ENCODE measurements at regions not wholly inside any gene's neighbourhood (a gene's known extent, or its start where the extent isn't known, plus 50 kb on each side); places are given as distances from the start of the nearest gene placed in this dataset.

GRCh38 chr18:77870199-77870598, 620.6 kb downstream of the GALR1 start:
- intact Hi-C loops (cut with DNase I; ENCODE audit: low total_unique reads) = no loop called here
- no peak for DNase-seq (ENCODE audit: low spot score in 2 of 2)
- no peak overlapping the region for H3K4me3 ChIP-seq (ENCODE audit: low read depth, poor library complexity, severe bottlenecking)
- 65 to 71% methylated on average over 10 of the region's 10 CpGs for WGBS, 2 donors
- TF ChIP-seq CTCF (IDR thresholded peaks at IDR 0.05) (no peak), POLR2A (IDR thresholded peaks at IDR 0.05) (no peak)

- DNase-seq (ENCODE audit: low spot score in 2 of 2) = no peak
- WGBS, 2 donors = 84 to 87% methylated on average over 9 to 10 of the region's 10 CpGs
- intact Hi-C loops (cut with DNase I; ENCODE audit: low total_unique reads) = no loop called here
- TF ChIP-seq CTCF (IDR thresholded peaks at IDR 0.05) (no peak), POLR2A (IDR thresholded peaks at IDR 0.05) (no peak)
- H3K4me3 ChIP-seq (ENCODE audit: low read depth, poor library complexity, severe bottlenecking) = no peak overlapping the region
These were observed 621.2 kb downstream of the GALR1 start for GRCh38 chr18:77870894-77871293.

- intact Hi-C loops (cut with DNase I; ENCODE audit: low total_unique reads) = no loop called here
- no peak overlapping the region for H3K4me3 ChIP-seq (ENCODE audit: low read depth, poor library complexity, severe bottlenecking)
- TF ChIP-seq CTCF (IDR thresholded peaks at IDR 0.05) = no peak
- TF ChIP-seq POLR2A (IDR thresholded peaks at IDR 0.05) = no peak
- no peak for DNase-seq (ENCODE audit: low spot score in 2 of 2)
- WGBS, 2 donors = 89 to 91% methylated on average over 8 of the region's 8 CpGs
These were observed 622.5 kb downstream of the GALR1 start for GRCh38 chr18:77872166-77872565.

- DNase-seq (ENCODE audit: low spot score in 2 of 2) = no peak
- intact Hi-C loops (cut with DNase I; ENCODE audit: low total_unique reads) = no loop called here
- TF ChIP-seq CTCF (IDR thresholded peaks at IDR 0.05) (no peak), POLR2A (IDR thresholded peaks at IDR 0.05) (no peak)
- WGBS, 2 donors = 73% methylated on average over 16 of the region's 16 CpGs
- H3K4me3 ChIP-seq (ENCODE audit: low read depth, poor library complexity, severe bottlenecking) = no peak overlapping the region
These were observed 626.7 kb downstream of the GALR1 start for GRCh38 chr18:77876319-77876865.

GRCh38 chr18:77879829-77880228, 630.2 kb downstream of the GALR1 start:
- TF ChIP-seq POLR2A (IDR thresholded peaks at IDR 0.05) = no peak
- TF ChIP-seq CTCF (IDR thresholded peaks at IDR 0.05) = no peak
- 85 to 94% methylated on average over 16 of the region's 16 CpGs for WGBS, 2 donors
- intact Hi-C loops (cut with DNase I; ENCODE audit: low total_unique reads) = no loop called here
- DNase-seq (ENCODE audit: low spot score in 2 of 2) = no peak
- no peak overlapping the region for H3K4me3 ChIP-seq (ENCODE audit: low read depth, poor library complexity, severe bottlenecking)

GRCh38 chr18:77884454-77884853, 634.8 kb downstream of the GALR1 start:
- no peak overlapping the region for H3K4me3 ChIP-seq (ENCODE audit: low read depth, poor library complexity, severe bottlenecking)
- no peak for TF ChIP-seq POLR2A (IDR thresholded peaks at IDR 0.05)
- TF ChIP-seq CTCF (IDR thresholded peaks at IDR 0.05) = no peak
- WGBS, 2 donors = 85 to 88% methylated on average over 5 of the region's 5 CpGs
- no peak for DNase-seq (ENCODE audit: low spot score in 2 of 2)
- intact Hi-C loops (cut with DNase I; ENCODE audit: low total_unique reads) = no loop called here
